ENCODE measurements at regions not wholly inside any gene's neighbourhood (a gene's known extent, or its start where the extent isn't known, plus 50 kb on each side); places are given as distances from the start of the nearest gene placed in this dataset.

- Mint-ChIP-seq H3K4me3 (ENCODE audit: low read depth) (no peak overlapping the region), H3K4me1 (ENCODE audit: low read depth) (no peaks in the 10 kb centered on the region), H3K27ac (no peak overlapping the region), H3K36me3 (ENCODE audit: insufficient read depth) (no peaks in the 10 kb centered on the region), H3K27me3 (peaks cover 3% of the 10 kb centered on the region), H3K9me3 (ENCODE audit: low read depth) (no peaks in the 10 kb centered on the region)
- no peak for TF ChIP-seq CTCF (IDR thresholded peaks at IDR 0.05; ENCODE audit: unreplicated experiment)
- no peak for DNase-seq (ENCODE audit: low spot score, unreplicated experiment)
Measured at GRCh38 chr18:78611201-78611800, 368.3 kb upstream of the SALL3 start.

- H3K9me3 Mint-ChIP-seq (ENCODE audit: low read depth) = peaks cover 5% of the 10 kb centered on the region
- H3K4me3 Mint-ChIP-seq (ENCODE audit: low read depth) = no peak overlapping the region
Measured at GRCh38 chr18:78611869-78612268, 367.7 kb upstream of the SALL3 start.

DNA sequence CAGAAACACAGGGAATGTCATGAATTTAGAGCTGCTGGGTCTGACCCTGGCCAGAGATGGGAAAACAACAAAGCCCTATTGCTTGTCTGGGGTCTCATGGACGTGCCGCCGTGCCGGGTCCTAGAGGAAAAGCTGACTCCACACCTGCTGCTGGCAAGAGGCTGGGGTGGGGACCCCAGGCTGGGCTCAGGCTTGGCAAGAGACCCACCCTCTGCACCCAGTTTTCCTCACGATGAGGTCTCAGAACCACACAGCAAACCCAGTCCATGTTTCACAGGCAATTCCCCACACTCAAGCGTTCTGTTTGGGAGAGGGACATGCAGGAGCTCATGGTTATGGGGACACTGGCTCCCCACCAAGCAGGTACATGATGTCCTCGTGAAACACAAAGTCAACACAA, 367.3 kb upstream of the SALL3 start:
- Mint-ChIP-seq H3K4me1 (ENCODE audit: low read depth) (no peaks in the 10 kb centered on the region), H3K9me3 (ENCODE audit: low read depth) (peaks cover 8% of the 10 kb centered on the region)

More at GRCh38 chr18:78611869-78612268, 367.7 kb upstream of the SALL3 start:
- DNase-seq (ENCODE audit: low spot score, unreplicated experiment) = no peak
- Mint-ChIP-seq H3K4me1 (ENCODE audit: low read depth) (no peaks in the 10 kb centered on the region), H3K36me3 (ENCODE audit: insufficient read depth) (no peaks in the 10 kb centered on the region), H3K27ac (no peak overlapping the region), H3K27me3 (peaks cover 3% of the 10 kb centered on the region)
- TF ChIP-seq CTCF (IDR thresholded peaks at IDR 0.05; ENCODE audit: unreplicated experiment) = no peak

DNA sequence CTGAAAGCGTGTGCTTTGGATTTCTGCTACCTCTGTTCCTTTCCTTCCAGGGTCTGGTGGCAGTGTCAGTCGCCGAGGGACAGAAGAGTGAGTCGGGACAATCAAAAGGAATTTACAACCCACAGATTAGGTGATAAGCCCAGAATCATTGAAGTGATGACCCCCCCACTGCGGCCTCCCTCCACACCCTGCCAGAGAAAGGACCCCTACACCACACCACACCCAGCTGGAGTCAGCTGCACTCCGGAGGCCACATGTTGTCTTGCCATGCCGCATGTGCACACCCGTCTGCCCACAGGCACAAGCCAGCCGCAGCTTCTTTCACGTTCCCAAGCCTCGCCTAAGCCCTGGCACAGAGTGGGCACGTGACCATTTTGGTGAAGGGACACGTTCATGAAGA, 366.8 kb upstream of the SALL3 start:
- H3K9me3 Mint-ChIP-seq (ENCODE audit: low read depth) = peaks cover 11% of the 10 kb centered on the region
- no peak for DNase-seq (ENCODE audit: low spot score, unreplicated experiment)
- H3K4me3 Mint-ChIP-seq (ENCODE audit: low read depth) = no peak overlapping the region
- H3K36me3 Mint-ChIP-seq (ENCODE audit: insufficient read depth) = no peaks in the 10 kb centered on the region
- TF ChIP-seq CTCF (IDR thresholded peaks at IDR 0.05; ENCODE audit: unreplicated experiment) = no peak
- no peaks in the 10 kb centered on the region for H3K4me1 Mint-ChIP-seq (ENCODE audit: low read depth)
- peaks cover 3% of the 10 kb centered on the region for H3K27me3 Mint-ChIP-seq
- H3K27ac Mint-ChIP-seq = no peak overlapping the region

More for the DNA sequence above, 367.3 kb upstream of the SALL3 start:
- H3K4me3 Mint-ChIP-seq (ENCODE audit: low read depth) = no peak overlapping the region
- no peak overlapping the region for H3K27ac Mint-ChIP-seq
- peaks cover 3% of the 10 kb centered on the region for H3K27me3 Mint-ChIP-seq
- no peaks in the 10 kb centered on the region for H3K36me3 Mint-ChIP-seq (ENCODE audit: insufficient read depth)
- no peak for TF ChIP-seq CTCF (IDR thresholded peaks at IDR 0.05; ENCODE audit: unreplicated experiment)
- DNase-seq (ENCODE audit: low spot score, unreplicated experiment) = no peak

DNA sequence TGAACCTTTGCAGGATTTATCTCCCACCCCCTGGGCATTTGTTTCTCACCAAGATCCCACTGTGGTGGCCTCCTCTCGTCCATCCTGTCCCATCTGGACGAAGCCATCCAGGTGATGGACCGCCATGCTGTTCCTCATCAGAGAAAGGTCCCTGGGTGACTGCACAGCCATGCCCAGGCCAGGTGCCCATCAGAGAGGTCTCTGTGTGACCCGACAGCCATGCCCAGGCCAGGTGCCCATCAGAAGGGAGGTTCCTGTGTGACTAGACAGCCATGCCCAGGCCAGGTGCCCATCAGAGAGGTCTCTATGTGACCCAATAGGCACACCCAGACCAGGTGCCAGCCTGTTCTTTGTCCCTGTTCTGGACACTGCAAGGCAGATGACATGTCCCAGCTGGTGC, 360.9 kb upstream of the SALL3 start:
- TF ChIP-seq CTCF (IDR thresholded peaks at IDR 0.05; ENCODE audit: unreplicated experiment) = no peak
- Mint-ChIP-seq H3K27me3 (peaks cover 4% of the 10 kb centered on the region), H3K36me3 (ENCODE audit: insufficient read depth) (no peaks in the 10 kb centered on the region), H3K4me1 (ENCODE audit: low read depth) (no peaks in the 10 kb centered on the region), H3K4me3 (ENCODE audit: low read depth) (no peak overlapping the region), H3K9me3 (ENCODE audit: low read depth) (peaks cover 11% of the 10 kb centered on the region), H3K27ac (no peak overlapping the region)
- no peak for DNase-seq (ENCODE audit: low spot score, unreplicated experiment)
